Tibial nerve (tissue), 4 donors: ENCODE measurements at regions not wholly inside any gene's neighbourhood (a gene's known extent, or its start where the extent isn't known, plus 50 kb on each side); places are given as distances from the start of the nearest gene placed in this dataset.

Experiments
- EP300 ChIP-seq, 2 donors: sonication (generic); formaldehyde crosslinking; IDR thresholded peaks; one replicate each; pipeline ENCODE4 v1.6.1; 2017; ENCODE audit warnings: antibody characterized with exemption in 2 of 2, mild to moderate bottlenecking in 1 of 2
- POLR2A ChIP-seq, 2 donors: fragments of 450-650 bp; IDR thresholded peaks; one replicate each; pipeline ENCODE4 v1.6.1; 2017; ENCODE audit warnings: antibody characterized with exemption in 2 of 2, mild to moderate bottlenecking in 2 of 2, moderate library complexity in 2 of 2
- TF ChIP-seq, protein P1 (sequence below), 5 experiments: fragments of 200-600 bp in 3 of 5; fragments of 450-650 bp in 2 of 5; sonication (generic) in 3 of 5; IDR thresholded peaks; one replicate each; pipeline ENCODE4 v1.5.1; 2016 to 2019; ENCODE audit warnings: antibody characterized with exemption in 5 of 5, mild to moderate bottlenecking in 3 of 5, moderate library complexity in 2 of 5

DNA sequence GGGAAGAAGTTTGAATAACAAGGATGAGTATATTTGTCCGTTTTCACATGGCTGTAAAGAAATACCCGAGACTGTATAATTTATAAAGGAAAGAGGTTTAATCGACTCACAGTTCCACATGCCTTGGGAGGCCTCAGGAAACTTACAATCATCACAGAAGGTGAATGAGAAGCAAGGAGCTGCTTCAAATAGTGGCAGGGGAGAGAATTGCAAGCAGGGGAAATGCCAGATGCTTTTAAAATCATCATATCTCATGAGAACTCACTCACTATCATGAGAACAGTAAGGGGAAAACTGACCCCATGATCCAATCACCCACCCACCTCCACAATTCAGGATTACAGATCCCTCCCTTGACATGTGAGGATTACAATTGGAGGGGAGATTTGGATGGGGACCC is 212.8 kb upstream of the CDH8 start:
- TF ChIP-seq, protein P1, sequence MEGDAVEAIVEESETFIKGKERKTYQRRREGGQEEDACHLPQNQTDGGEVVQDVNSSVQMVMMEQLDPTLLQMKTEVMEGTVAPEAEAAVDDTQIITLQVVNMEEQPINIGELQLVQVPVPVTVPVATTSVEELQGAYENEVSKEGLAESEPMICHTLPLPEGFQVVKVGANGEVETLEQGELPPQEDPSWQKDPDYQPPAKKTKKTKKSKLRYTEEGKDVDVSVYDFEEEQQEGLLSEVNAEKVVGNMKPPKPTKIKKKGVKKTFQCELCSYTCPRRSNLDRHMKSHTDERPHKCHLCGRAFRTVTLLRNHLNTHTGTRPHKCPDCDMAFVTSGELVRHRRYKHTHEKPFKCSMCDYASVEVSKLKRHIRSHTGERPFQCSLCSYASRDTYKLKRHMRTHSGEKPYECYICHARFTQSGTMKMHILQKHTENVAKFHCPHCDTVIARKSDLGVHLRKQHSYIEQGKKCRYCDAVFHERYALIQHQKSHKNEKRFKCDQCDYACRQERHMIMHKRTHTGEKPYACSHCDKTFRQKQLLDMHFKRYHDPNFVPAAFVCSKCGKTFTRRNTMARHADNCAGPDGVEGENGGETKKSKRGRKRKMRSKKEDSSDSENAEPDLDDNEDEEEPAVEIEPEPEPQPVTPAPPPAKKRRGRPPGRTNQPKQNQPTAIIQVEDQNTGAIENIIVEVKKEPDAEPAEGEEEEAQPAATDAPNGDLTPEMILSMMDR (IDR thresholded peaks at IDR 0.05), result no peak
- TF ChIP-seq POLR2A (IDR thresholded peaks at IDR 0.05) (no peak), EP300 (IDR thresholded peaks at IDR 0.05) (no peak)
